ENCODE measurements at regions not wholly inside any gene's neighbourhood (a gene's known extent, or its start where the extent isn't known, plus 50 kb on each side); places are given as distances from the start of the nearest gene placed in this dataset.

DNA sequence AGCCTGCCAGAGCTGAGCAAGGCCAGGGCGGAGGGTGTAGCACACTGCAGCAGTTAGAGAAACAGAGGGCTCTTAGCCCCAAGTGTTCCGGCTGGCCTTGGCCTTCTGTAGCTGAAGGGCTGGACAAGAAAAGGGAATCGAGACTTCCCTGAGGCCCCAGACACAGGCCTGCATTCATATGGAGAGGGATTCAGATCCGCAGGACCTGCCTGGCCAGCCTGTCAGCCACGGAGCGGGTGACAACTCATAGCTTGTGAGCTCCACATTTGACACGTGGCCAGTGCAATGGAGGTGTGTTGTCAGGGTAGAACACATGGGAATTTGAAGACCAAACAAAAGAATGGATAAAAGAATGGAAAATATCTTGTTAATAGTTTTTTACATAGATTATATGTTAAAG lies 182.2 kb upstream of the GSC start:
- H3K4me3 ChIP-seq (replicated peaks in 1 of 2; ENCODE audit: low read depth in 2 of 2, low read length in 2 of 2), result no peak overlapping the region
- DNase-seq (ENCODE audit: low read depth in 2 of 2), result no peak
- TF ChIP-seq, protein P1, sequence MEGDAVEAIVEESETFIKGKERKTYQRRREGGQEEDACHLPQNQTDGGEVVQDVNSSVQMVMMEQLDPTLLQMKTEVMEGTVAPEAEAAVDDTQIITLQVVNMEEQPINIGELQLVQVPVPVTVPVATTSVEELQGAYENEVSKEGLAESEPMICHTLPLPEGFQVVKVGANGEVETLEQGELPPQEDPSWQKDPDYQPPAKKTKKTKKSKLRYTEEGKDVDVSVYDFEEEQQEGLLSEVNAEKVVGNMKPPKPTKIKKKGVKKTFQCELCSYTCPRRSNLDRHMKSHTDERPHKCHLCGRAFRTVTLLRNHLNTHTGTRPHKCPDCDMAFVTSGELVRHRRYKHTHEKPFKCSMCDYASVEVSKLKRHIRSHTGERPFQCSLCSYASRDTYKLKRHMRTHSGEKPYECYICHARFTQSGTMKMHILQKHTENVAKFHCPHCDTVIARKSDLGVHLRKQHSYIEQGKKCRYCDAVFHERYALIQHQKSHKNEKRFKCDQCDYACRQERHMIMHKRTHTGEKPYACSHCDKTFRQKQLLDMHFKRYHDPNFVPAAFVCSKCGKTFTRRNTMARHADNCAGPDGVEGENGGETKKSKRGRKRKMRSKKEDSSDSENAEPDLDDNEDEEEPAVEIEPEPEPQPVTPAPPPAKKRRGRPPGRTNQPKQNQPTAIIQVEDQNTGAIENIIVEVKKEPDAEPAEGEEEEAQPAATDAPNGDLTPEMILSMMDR (IDR thresholded peaks at IDR 0.05; ENCODE audit: low read depth, low read length), result no peak

DNA sequence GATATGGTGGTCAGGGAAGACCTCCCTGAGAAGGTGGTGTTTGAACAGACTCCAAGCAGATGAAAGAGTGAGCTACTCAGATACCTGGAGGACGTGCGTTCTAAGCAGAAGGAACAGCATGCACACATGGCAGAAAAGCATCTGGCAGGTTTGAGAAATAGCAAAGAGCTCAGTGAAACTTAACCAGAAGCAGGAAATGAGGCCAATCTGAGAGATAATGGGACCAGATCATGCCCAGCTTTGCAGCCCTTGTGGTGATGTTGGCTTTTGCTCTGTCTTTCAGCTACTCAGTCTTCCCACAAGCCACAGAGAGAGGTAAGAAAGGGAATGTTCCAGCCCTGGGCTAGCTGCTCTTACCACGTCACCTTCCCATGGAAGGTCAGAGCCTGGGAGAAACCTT lies 176.3 kb upstream of the GSC start:
- no peak overlapping the region for H3K4me3 ChIP-seq (replicated peaks in 1 of 2; ENCODE audit: low read depth in 2 of 2, low read length in 2 of 2)
- no peak for DNase-seq (ENCODE audit: low read depth in 2 of 2)
- TF ChIP-seq, protein P1 (IDR thresholded peaks at IDR 0.05; ENCODE audit: low read depth, low read length), result no peak

GRCh38 chr14:94945615-94946014 lies 175.7 kb upstream of the GSC start:
- TF ChIP-seq, protein P1 (IDR thresholded peaks at IDR 0.05; ENCODE audit: low read depth, low read length), result no peak
- no peak overlapping the region for H3K4me3 ChIP-seq (replicated peaks in 1 of 2; ENCODE audit: low read depth in 2 of 2, low read length in 2 of 2)
- DNase-seq (ENCODE audit: low read depth in 2 of 2), result no peak

DNA sequence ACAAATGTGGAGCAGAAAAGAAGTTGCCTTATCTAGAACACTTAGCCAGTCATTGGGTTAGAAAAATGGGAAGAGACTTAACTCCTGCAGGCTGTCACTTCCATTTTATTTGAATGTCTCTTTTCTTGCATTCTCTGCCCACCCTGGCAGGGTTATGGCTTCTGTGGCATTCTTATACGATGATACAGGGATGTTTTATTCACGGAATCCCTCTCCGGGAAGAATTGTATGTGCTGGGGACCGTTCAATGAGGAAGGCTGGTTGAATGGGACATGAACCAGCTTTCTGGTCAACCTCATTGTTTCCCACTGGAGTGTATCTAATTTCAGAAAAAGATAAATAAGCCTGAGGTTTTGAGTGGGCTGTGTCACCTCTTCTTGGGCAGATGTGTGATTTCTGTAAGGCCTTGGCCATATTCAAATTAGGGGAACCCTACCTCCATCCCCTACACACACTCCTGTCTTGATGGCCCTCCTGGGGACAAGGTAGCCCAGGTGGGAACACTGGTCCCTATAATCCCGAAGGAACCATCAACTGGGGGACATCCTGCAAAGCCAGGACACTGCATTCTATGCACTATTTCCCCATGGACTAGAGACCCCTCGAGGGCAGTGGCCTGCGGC lies 174.8 kb upstream of the GSC start:
- no peak overlapping the region for H3K4me3 ChIP-seq (replicated peaks in 1 of 2; ENCODE audit: low read depth in 2 of 2, low read length in 2 of 2)
- DNase-seq (ENCODE audit: low read depth in 2 of 2), result no peak
- TF ChIP-seq, protein P1 (IDR thresholded peaks at IDR 0.05; ENCODE audit: low read depth, low read length), result no peak

- TF ChIP-seq, protein P1 (IDR thresholded peaks at IDR 0.05; ENCODE audit: low read depth, low read length), result no peak
- no peak overlapping the region for H3K4me3 ChIP-seq (replicated peaks in 1 of 2; ENCODE audit: low read depth in 2 of 2, low read length in 2 of 2)
- no peak for DNase-seq (ENCODE audit: low read depth in 2 of 2)
Observed at GRCh38 chr14:94942601-94943000, 172.7 kb upstream of the GSC start.

GRCh38 chr14:94941311-94941710 lies 171.4 kb upstream of the GSC start:
- TF ChIP-seq, protein P1 (IDR thresholded peaks at IDR 0.05; ENCODE audit: low read depth, low read length), result no peak
- H3K4me3 ChIP-seq (replicated peaks in 1 of 2; ENCODE audit: low read depth in 2 of 2, low read length in 2 of 2), result no peak overlapping the region
- DNase-seq (ENCODE audit: low read depth in 2 of 2), result no peak
